HG02938 (cell line): ENCODE measurements at regions not wholly inside any gene's neighbourhood (a gene's known extent, or its start where the extent isn't known, plus 50 kb on each side); places are given as distances from the start of the nearest gene placed in this dataset.
A peak's percentile ranks its signal among the peaks of the same experiment; 100 is the strongest.

Source experiments
- ATAC-seq: cut with Tn5 transposase; IDR thresholded peaks from one replicate; pipeline ENCODE4 v1.9.1; 2021; ENCODE audit warnings: mild to moderate bottlenecking, moderate library complexity; ENCODE audit not compliant: unreplicated experiment

GRCh38 chr5:61943713-61944112, 362.3 kb upstream of the KIF2A start:
- no peak for ATAC-seq

- ATAC-seq = no peak
Observed at GRCh38 chr5:61948151-61948550, 357.9 kb upstream of the KIF2A start.

DNA sequence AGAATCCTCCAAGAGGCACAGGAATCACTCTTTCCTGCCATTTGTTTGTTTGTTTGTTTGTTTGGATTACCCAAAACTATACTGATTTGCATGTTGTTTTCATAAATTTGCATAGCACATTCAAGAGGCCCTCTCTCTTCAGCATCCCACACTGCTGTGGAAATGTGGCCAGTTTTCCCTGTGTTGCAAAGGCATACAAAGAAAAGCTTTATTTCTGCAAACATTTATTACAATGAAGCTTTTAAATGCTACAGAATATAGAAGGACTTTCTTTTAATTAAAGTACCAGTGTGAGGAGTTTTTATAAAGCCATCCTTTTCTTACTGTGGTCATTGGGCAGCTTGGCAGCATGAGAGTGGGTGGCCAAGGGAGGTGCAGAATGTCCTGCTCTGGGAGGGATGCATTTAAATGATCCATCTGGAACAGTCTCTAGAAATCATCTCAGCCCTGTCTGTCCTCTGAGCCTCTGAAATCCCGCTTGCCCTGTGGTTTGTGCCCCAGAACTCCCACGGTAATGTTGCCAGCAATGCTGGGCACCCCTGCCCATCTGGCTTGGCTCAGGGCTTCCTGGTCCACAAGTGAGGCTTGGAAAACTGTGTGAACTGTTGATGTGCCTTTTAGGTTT, 356.8 kb upstream of the KIF2A start:
- ATAC-seq = no peak

GRCh38 chr5:61949679-61950435, 356.1 kb upstream of the KIF2A start:
- ATAC-seq = no peak

DNA sequence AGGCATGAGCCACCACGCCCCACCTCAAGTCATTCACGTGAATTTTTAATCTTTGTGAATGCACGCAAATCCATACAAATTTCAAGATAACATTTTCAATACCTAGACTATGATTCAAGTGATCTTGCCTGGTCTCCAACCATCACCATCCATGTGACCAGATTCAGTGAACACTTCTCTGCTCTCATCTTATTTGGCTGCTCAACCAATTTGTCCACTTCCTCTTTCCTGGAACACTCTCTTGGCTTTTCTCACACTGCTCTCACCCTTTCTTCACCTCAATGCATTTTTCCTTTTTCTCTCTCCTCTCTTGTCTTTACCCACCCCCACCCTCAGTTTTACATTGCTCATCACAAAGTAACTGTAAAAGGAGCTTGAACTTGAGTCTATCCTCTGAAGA, 354.7 kb upstream of the KIF2A start:
- ATAC-seq = no peak

- ATAC-seq = no peak
Observed at GRCh38 chr5:61953913-61954312, 352.1 kb upstream of the KIF2A start.

DNA sequence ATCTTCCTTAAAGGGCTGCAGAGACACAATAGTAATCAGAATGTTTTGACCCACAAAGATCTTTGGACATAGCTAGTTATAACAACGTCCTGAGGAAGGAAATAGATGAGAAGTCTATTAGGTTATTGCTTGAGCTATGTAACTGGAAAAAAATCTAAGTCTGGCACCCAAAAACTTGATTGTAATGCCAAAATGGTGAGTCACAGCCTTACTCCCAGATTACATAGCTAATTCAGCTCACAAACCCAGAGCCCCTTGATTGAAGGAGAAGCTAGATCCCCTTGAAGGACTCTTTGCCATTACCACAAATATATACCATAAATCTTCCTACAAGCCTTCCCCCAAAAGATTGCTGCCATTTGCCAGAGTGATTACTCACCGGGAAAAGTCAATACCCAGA, 341.8 kb upstream of the KIF2A start:
- ATAC-seq = no peak

DNA sequence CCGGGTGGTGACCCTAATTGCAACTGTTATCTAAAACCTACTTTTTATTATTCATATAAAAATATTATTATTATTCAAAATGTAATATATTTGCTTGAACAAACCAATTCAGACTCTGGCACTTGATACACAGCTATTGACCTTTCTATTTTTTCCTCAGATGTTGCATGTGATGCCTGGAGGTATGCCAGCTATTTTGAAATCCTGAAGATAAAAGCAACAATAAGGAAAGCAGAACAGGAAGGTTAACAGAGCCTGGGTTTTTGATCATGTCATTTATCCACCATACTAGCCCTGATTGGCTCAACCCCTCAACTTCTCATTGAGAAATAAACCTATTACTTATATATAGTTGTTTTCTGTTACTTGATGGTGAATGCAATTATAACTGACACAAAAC, 340.9 kb upstream of the KIF2A start:
- no peak for ATAC-seq

- no peak for ATAC-seq
Observed at GRCh38 chr5:61965490-61965889, 340.5 kb upstream of the KIF2A start.

GRCh38 chr5:61966296-61966955, 339.6 kb upstream of the KIF2A start:
- ATAC-seq = no peak

DNA sequence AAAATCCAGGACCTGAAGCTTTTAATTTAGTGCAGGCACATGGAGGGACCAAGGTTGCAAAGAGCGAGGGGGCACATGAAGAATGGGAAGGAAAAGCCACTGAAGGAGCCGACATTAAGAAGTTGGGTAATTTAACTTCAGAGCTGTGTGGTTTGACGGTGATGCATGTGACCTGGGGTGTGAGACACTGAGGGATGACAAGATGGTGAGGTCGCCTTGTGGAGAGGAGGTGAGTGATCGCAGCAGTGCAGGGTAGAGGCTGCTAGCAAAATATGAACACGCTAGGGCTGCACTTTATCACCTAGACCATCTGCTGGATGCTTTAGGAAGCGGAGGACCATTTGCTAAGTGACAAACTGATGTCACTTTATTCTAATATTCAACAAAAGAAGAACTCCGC, 339.0 kb upstream of the KIF2A start:
- ATAC-seq = no peak

GRCh38 chr5:61967681-61968080, 338.3 kb upstream of the KIF2A start:
- ATAC-seq = no peak

DNA sequence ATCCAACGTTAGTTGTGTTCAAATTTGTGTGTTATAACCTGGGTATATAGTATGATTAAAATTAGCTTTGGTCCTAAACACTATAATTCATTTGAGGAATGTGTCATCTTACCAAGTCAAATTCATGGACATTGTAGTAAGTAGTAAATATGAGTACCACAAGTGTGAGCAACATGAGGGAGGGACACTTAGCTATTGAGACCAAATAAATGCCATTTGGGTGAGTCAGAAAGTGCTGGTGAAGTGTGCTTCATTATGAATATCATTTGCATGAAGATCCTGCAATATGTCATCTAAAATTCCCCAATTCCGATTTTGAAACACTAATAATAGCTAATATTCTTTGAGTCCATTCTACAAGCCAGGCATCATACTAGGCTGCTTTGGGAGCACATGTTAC, 336.7 kb upstream of the KIF2A start:
- ATAC-seq = no peak

- ATAC-seq = no peak
Observed at GRCh38 chr5:61969755-61970154, 336.3 kb upstream of the KIF2A start.

- no peak for ATAC-seq
Observed at GRCh38 chr5:61970218-61970617, 335.8 kb upstream of the KIF2A start.

- ATAC-seq = peak; percentile 80
Observed at GRCh38 chr5:61974680-61975079, 331.3 kb upstream of the KIF2A start.

DNA sequence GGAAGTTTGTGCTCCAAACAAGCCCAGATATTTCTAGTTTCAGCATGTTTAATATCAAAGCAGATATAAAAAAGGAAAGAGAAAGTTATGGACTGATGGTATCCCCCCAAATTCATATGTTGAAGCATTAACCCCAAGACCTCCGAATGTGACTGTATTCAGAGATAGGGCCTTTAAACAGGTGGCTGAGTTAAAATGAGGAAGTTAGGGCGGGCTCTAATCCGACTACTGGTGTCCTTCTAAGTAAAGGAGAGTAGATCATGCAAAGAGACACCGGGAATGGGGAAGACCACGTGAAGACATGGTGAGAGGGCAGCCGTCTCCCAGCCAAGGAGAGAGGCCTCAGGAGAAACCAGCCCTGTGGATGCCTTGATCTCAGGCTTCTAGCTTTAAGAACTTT, 324.1 kb upstream of the KIF2A start:
- no peak for ATAC-seq

GRCh38 chr5:61991430-61991829, 314.6 kb upstream of the KIF2A start:
- no peak for ATAC-seq

- ATAC-seq = no peak
Observed at GRCh38 chr5:61991866-61992265, 314.1 kb upstream of the KIF2A start.

DNA sequence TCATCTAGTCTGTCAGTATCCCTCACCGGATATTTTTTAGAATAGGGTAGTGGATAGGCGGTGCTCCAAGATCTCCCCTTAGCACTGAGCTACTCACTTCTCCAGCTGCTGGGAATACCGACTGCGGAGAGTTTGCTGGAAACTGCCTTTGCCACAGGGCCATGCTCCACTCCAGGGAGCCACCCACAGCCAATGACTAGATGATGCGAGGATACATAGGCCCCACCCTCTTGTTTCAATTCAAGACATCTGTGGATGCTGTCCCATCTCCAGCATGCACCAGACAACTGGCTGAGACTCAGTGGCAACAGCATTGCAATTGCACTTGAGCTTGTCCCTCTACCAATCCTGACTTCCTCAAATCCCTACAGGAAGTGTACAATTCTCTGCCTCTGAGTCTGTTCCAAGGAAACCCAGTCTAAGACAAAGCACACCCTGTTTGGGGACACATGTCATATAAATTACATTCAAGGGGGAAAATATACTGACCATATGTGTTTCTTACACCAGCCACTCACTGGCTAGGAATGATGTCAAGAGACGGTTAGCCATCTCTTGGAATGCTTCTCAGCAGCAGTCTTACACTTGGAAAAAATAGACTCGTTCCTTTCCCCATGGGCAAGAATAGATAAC, 312.6 kb upstream of the KIF2A start:
- no peak for ATAC-seq

DNA sequence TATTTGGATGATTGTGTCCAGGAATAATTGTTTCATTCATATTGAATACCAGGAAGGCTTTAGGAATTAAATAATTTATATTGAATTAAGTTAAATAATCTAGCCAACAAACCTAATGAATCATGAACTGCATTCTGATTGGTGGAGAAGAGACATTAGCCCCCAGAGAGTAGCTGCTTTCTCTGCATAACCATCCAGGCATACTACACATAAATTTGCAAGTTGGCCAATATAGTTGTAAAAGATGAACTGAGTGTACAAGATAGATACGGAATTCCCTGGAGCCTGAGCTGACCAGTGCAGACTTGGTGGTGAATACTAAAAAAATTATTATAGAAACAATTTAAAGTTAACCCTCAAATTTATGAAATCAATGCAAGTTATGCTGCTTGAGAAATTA, 311.8 kb upstream of the KIF2A start:
- no peak for ATAC-seq

GRCh38 chr5:61995486-61995885, 310.5 kb upstream of the KIF2A start:
- ATAC-seq = no peak
